Pulmonary artery endothelial cell (primary cell): ENCODE measurements at regions not wholly inside any gene's neighbourhood (a gene's known extent, or its start where the extent isn't known, plus 50 kb on each side); places are given as distances from the start of the nearest gene placed in this dataset.

Experiments
- DNase-seq: peaks from one replicate; pipeline ENCODE4 v3.0.0-alpha.2; 2011; ENCODE audit warnings: low read depth, low spot score

DNA sequence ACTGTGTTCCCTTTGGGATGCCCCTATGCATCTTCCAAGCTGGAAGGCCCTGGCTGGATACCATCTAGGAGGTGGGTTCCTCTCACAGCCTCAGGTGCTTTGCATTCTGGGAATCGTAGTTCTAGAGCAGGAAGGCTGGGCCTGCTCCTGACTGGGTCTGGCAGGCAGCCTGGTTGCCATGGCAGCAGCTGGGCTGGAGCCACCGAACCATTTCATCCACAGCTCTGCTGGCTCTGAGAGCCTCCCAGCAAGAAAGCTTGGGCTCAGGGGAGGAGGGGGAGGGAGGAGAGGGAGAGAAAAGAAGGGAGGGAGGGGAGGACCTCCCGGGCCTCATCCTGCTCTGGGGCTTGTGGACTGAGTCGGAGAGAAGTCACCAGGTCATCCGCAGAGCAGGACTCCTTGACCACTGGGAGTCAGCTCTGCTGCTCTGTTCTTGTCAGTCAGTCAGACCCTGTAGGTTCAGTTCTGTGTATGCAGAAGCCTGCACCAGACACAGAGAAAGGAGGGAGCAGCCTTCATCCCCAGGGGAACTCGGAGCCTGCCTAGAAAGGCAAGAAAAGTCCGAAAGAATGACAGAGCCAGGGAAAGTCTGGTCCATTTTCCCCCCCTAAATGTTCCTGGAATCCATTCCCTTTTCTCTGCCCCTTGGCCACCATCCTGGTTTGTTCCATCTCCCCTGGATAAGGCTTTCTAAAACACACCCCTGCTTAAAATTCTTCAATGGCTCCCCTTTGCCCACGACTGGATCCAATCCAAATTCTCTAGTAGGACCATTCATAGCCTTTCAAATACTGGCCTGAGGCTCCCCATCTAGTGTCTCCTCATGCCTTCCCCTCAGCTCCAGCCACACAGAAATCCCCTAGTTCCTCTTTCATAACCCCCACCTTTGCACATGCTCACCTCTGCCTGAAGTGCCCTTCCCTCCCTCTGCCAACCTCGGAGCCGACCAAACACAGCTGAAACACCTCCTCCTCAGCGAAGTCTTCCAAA lies 65.4 kb upstream of the ARAP3 start:
- DNase-seq, result no peak

DNA sequence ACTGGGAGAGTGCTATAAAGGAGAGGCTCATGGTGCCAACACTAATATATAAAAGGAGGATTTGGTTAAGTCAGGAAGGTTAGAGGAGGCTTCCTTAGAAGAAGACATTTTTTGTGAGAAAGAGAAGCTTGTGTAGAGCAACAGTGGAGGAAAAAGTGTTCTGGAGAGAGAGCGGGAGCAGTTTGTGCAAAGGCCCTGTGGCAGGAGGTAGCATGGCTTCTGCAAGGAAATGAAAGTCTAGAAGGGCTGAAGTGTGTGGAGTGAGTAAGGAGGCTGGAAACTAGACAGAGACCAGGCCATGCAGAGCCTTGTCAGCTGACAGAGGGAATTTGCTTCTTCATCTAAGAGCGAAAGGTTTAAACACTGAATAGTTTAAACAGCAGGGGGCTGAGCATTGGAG lies 64.4 kb upstream of the ARAP3 start:
- no peak for DNase-seq

DNA sequence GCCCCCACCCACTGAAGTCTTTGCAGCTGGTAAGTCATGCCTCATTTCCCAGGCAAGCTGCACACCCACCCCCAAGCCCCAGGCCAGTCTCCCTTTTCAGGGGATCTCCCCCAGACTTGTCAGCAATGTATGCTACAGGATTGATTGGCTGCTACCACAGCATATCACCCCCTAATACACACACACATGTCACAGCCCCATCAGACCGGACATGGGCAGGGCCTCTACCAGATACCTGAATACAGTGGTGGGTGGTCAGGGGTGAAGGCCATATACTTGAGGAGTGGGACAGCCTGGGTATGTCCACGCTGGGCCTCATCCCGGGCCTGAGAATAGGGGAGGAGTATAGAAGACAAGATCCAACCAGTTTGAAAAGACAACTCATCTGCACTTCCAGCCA lies 63.4 kb upstream of the ARAP3 start:
- DNase-seq, result no peak

DNA sequence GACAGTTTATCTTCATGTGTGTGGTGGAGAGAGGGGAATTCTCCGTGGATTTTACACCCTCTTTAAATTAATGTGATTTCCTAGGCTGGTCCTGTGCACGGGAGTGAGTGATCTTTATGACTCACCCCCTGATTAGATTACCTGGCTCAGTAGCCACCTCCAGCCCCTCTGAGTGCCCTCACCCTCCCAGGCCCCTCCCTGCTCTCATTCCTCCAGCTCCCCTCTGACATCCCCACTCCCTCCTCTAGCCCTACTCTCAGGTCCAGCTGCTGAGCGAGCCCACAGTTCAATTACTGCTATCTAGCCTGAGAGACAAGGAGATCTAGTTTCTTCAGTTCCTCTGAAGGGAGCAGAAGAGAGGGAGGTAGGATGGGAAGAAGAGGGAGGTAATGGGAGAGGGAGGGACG lies 61.8 kb upstream of the ARAP3 start:
- no peak for DNase-seq

DNA sequence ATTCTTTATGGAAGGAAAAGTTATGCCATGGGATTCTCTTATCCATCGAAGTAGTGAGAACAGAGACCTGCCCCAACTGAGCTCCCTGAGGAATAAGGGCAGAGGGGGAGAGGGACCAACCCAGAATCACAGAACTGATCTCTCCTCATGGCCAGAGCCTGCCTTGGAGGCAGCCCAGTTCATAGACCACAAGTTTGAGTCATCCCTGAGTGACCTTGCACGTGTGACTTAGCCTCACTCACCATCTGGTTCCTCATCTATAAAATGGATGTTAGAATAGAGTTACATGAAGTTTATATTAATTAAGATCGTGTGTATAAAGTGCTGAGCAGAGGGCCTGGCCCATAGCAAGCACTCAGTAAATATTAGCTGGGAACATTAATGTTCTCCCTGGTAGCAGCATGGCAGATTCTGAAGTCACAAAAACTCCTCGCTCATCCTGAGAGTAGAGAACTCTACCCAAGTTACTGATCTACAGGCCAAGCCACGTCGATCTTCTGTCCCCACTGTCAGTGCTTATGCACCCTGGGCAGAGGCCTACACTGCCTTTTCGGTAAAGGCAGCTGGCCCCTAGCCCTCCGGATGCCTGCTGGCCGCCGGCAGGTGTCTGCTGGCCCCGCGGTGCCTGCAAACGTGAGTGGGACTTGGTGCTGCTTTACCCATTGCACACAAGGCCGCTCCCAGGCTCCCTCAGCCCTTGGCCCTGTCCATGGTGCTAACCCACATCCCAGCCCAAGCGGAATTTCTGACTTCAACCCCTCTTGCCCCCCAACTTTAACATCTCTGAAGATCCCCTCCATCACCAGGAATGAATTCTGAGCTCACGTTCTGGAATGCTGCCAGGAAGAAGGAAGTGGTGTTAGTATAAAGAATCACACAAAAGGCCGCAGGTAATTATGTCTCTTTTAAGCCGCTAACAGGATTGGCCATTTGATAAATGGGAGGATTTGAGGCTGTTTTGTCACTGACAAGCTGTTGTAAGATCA lies 61.1 kb upstream of the ARAP3 start:
- DNase-seq, result no peak

DNA sequence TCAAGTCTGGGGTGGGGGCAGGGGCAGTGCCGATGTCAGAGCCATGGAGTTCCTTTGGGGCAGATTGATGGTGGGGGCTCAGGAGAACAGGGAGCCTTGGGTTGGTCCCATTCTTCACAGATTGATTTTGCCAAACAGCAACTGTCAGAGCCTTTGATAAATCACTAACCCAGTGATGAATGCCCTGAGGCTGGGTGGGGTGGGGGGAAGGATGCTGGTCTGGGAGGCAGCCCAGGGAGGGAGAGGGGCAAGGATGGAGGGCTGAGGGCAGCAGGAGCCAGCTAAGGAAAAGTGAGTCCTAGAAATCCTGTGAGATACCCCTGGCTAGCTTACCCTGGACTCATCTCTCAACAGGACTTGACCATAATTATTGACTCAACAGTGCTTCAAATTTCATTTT lies 60.1 kb upstream of the ARAP3 start:
- DNase-seq, result no peak

DNA sequence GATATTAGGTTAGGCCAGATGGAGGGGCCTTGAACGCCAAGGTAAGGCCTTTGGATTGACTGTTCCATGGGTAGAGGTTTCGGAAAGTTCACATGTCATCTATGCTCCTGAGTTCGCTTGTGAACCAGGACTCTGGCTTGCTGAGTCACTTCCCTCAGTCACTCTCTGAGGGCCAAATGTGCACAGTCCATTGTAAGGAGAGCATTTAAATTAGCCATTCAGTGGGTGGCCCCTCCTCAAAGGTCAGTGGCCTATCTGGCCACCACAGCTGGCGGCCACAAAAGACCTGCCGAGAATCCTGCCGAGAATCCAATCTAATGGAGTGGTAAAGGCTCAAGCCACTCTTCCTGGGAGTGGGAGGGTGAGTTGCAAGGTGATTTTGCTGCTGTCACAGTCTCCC lies 58.9 kb upstream of the ARAP3 start:
- DNase-seq, result no peak

DNA sequence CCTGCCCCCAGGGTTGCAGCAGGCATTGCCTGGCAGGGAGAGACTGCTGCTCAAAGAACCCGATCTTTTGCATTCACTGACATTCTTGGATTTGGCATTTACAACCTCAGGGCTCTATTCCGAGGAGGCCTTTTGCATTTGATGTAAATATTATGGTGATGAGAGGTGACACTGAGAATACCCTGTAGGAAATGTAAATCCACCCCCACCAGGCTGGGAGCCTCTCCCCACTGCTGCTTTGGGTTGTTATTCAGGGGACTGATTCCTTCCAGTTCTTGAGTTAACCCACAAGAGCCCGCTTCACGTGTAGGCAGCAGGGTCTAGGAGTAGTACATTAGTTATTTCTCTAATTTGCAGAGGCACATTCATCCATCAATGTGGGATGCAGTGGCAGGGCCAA lies 55.5 kb upstream of the ARAP3 start:
- no peak for DNase-seq

DNA sequence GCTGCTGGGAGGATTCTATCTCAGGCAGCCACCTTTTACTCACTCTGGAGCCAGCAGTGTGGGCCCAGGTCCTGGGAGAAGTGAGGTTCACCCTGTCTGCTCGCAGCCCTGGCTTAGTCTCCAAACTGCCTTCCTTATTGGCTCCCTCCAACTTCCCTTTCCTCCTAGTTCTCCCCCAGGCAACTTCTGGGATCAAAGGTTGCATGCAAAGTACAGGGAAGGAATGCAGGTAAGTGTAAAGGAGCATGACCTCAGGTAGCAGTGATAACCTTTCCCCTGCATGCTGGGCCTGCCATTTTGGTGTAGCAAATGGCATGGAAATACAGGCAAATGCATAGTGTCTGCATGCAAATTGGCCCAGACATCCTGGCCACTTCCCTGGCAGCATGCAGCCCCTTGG lies 53.8 kb upstream of the ARAP3 start:
- DNase-seq, result no peak

DNA sequence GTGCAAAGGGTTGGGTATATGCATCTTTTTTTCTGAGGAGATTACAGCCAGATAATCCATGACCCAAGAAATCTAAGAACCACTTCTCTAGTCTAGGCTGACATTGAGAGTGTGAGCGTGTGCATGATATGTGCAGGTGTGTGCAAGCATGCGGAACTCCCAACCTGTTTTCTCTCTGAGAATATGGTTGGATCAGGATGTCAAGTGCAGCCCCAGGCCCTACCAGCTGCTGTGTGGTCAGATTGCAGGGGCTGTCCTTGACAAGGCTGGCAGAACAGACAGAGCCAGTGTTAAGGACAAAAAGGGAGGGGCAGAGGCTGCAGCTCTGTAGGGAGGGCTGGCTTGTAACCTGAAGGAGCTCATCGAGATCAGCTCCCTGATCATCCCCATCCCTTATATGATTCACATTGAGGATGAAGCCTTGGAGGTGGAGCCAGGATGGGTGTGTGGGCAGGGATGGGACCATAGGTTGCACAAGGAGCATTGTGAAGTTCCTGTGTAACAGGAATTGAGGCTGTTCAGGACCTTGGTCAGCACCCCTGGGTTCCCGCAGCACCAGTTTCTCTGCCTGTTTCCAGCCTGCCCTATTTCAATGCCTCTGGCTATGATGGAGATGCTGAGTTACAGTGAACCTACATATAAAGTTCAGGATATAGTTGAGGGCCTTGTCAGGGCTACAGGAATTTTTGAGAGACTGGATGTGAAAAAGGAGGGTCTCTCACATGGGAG lies 52.6 kb upstream of the ARAP3 start:
- no peak for DNase-seq

DNA sequence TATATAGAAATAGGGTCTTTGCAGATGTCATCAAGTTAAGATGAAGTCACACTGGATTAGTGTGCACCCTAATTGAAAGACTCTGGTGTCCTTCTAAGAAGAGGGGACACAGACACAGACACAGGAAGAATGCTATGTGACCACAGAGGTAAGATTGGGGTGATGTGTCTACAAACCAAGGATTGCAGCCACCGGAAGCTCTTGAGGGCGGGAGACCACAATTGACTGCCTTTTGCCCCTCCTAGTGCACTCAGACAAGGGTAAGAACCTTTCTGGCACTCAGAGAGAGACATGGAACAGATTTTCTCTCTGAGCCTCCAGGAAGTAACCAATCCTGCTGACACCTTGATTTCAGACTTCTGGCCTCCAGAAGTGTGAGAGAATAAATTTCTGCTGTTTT lies 51.2 kb upstream of the ARAP3 start:
- no peak for DNase-seq

DNA sequence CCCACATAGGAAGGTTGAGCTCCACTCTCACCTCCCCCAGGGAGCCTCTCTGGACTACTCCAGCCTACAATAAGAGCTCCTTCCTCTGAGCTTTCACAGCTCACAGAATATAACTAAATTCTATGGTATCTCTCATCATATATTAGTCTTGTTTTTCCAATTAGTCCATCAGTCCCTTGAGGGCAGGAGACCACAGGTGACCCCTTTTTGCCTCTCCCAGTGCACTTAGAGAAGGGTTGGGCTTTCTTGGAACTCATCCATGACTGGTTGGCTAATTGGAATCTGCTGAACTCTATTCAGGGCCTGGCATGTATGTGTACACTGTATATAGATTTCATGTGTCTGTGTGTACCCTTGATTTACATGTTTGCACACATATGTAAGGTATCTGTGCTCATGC lies 50.4 kb upstream of the ARAP3 start:
- no peak for DNase-seq
